GM21447 (cell line): ENCODE measurements at regions not wholly inside any gene's neighbourhood (a gene's known extent, or its start where the extent isn't known, plus 50 kb on each side); places are given as distances from the start of the nearest gene placed in this dataset.

Experiments
- ATAC-seq: cut with Tn5 transposase; IDR thresholded peaks from one replicate; pipeline ENCODE4 v1.9.1; 2021; ENCODE audit not compliant: unreplicated experiment

- no peak for ATAC-seq
These were observed 65.3 kb downstream of the METRNL start for GRCh38 chr17:83144421-83145357.

GRCh38 chr17:83145358-83145738, 65.9 kb downstream of the METRNL start:
- no peak for ATAC-seq

- no peak for ATAC-seq
These were observed 66.4 kb downstream of the METRNL start for GRCh38 chr17:83145831-83146230.

GRCh38 chr17:83146347-83146746, 66.9 kb downstream of the METRNL start:
- ATAC-seq, result no peak

- no peak for ATAC-seq
These were observed 67.9 kb downstream of the METRNL start for GRCh38 chr17:83147280-83147679.

- ATAC-seq, result no peak
These were observed 69.1 kb downstream of the METRNL start for GRCh38 chr17:83148317-83149028.

- no peak for ATAC-seq
These were observed 69.8 kb downstream of the METRNL start for GRCh38 chr17:83149029-83149725.

GRCh38 chr17:83149761-83150251, 70.4 kb downstream of the METRNL start:
- no peak for ATAC-seq

- no peak for ATAC-seq
These were observed 71.1 kb downstream of the METRNL start for GRCh38 chr17:83150369-83151055.

- ATAC-seq, result no peak
These were observed 71.6 kb downstream of the METRNL start for GRCh38 chr17:83151056-83151441.

- no peak for ATAC-seq
These were observed 72.2 kb downstream of the METRNL start for GRCh38 chr17:83151442-83152226.

- ATAC-seq, result no peak
These were observed 72.9 kb downstream of the METRNL start for GRCh38 chr17:83152227-83152744.

GRCh38 chr17:83152745-83153611, 73.6 kb downstream of the METRNL start:
- no peak for ATAC-seq

- ATAC-seq, result no peak
These were observed 74.4 kb downstream of the METRNL start for GRCh38 chr17:83153681-83154310.

GRCh38 chr17:83154311-83155127, 75.1 kb downstream of the METRNL start:
- ATAC-seq, result no peak

- ATAC-seq, result no peak
These were observed 76.0 kb downstream of the METRNL start for GRCh38 chr17:83155128-83156121.
